GM18907 (cell line): ENCODE measurements at regions not wholly inside any gene's neighbourhood (a gene's known extent, or its start where the extent isn't known, plus 50 kb on each side); places are given as distances from the start of the nearest gene placed in this dataset.

Experiments
- ATAC-seq: cut with Tn5 transposase; IDR thresholded peaks from one replicate; pipeline ENCODE4 v1.9.1; 2021; ENCODE audit warnings: mild to moderate bottlenecking, moderate library complexity; ENCODE audit not compliant: unreplicated experiment

GRCh38 chr12:84689638-84690037, 223.0 kb downstream of the SLC6A15 start:
- ATAC-seq = no peak

- no peak for ATAC-seq
These were observed 227.2 kb downstream of the SLC6A15 start for GRCh38 chr12:84685379-84685778.

- ATAC-seq = no peak
These were observed 235.8 kb downstream of the SLC6A15 start for GRCh38 chr12:84676787-84677186.

GRCh38 chr12:84661786-84662185, 250.8 kb downstream of the SLC6A15 start:
- ATAC-seq = no peak

GRCh38 chr12:84660139-84660538, 252.5 kb downstream of the SLC6A15 start:
- ATAC-seq = no peak

- no peak for ATAC-seq
These were observed 253.7 kb downstream of the SLC6A15 start for GRCh38 chr12:84658877-84659276.

DNA sequence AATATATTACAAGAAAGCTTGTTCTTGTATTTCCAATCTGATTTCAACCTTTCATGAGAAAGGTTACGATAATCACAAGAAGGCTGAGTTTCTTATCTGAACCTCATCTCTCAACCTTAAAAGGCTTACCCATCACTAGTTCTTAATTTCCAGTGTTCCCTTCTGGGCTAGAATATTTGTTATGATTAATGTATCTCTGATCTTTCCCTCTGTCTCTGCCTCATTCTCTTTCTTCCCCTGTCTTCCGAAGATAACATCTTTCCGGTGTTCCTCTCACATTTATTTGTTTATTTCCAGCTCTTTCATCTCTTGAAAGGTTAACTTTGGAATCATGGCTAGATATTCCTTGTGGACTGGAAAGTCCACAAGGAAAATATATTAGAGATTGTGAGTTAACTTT, 255.9 kb downstream of the SLC6A15 start:
- no peak for ATAC-seq

DNA sequence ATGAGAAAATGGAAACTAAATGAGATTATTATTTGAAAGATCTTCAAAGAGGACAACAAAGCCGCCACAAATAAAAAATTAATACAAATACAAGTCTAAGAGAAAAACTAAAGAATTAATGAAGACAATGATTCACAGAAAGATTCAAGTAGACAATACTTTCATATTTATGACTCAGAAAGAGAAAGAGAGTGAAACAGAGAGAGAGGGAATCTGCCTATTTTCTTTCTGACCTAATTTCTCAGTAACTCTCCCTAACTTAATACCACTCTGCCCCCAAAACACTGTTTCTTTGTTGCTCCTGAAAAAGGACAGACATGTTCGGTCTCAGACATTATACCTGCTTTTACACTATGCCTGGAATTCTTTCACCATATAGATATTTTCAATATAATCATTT, 259.1 kb downstream of the SLC6A15 start:
- no peak for ATAC-seq

- ATAC-seq = no peak
These were observed 264.2 kb downstream of the SLC6A15 start for GRCh38 chr12:84648425-84648824.

- no peak for ATAC-seq
These were observed 267.7 kb downstream of the SLC6A15 start for GRCh38 chr12:84644908-84645307.

DNA sequence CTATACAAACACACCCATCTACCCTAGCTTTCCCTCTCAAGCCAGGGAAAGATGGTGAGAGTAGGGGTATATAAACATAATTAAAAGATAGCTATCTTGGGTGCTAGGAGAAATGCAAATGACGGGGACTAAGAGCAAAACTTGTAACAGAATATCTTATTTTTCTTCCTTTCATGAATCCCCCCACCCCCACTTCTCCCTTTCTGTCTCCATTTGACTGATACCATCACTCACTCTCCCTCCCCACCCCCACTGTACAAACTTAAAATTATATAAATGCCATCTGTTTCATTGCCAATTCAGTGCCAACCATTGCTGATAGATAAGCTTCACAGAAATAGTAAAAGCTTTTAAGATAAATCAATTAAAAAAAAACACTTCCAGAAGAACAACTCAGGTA, 268.6 kb downstream of the SLC6A15 start:
- ATAC-seq = no peak

GRCh38 chr12:84641940-84642545, 270.6 kb downstream of the SLC6A15 start:
- ATAC-seq = no peak

DNA sequence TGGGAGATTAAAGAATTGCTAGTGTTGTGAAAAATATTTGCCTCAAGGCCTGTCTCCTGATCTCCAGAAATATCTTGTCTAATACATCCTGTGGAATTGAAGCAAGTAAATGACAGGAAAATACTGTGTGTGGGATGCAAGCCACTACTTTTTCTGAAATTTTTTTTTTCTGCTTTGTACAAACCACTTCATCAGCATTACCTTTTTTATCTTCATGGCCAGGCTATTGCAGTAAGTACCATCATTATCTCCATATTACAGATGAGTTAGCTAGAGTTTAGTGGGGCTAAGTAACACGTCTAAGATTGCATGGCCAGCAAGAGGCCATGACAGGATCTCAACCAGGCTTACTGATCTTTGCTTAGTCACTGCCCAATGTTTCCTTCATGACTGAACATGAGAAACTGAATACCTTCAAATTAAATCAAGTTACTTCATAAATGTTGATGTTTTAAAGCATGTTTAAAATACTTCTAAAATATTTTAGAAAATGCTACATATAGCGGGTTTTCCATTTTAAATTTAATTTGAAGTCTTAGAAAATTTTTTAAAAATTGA, 273.7 kb downstream of the SLC6A15 start:
- no peak for ATAC-seq

- no peak for ATAC-seq
These were observed 274.7 kb downstream of the SLC6A15 start for GRCh38 chr12:84637926-84638325.

- ATAC-seq = no peak
These were observed 275.8 kb downstream of the SLC6A15 start for GRCh38 chr12:84636801-84637290.

GRCh38 chr12:84634526-84634925, 278.1 kb downstream of the SLC6A15 start:
- ATAC-seq = no peak

DNA sequence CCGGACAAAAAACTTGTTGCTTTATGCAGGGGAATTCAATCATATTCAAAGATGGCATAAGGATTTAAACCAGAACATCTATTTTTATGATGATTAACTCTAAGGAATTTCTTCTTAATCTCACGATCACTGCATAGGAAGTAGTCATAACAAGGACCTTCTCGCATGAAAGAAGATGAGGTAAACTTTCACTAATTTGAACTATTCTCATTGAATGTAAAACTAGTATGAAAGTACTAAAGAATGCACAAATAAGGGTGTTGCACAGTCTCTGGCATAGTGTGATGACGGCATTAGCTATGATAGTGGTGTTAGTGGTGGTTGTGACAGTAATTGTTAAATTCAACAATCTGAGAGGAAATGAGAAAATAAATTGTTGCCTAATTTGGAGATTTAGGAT, 280.0 kb downstream of the SLC6A15 start:
- no peak for ATAC-seq

- ATAC-seq = no peak
These were observed 281.6 kb downstream of the SLC6A15 start for GRCh38 chr12:84631020-84631419.

- ATAC-seq = no peak
These were observed 285.0 kb downstream of the SLC6A15 start for GRCh38 chr12:84627593-84627992.

DNA sequence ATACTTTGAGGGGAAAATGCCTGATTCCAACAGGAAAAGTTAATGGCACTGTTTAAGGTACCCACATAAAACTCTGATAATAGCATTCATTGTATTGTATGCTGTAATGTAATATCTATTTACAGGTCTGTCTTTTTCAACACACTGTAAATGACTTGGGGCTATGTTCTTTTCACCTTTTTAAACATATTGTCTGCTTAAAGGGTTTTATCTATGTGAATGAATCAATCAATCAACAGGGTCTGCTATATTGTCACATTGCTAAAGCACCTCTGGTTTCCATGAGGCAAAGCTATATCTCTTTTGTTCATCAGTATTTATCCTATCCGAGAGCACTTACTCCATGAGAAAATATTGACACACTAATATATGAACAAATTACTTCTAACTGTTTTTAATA, 288.0 kb downstream of the SLC6A15 start:
- no peak for ATAC-seq

DNA sequence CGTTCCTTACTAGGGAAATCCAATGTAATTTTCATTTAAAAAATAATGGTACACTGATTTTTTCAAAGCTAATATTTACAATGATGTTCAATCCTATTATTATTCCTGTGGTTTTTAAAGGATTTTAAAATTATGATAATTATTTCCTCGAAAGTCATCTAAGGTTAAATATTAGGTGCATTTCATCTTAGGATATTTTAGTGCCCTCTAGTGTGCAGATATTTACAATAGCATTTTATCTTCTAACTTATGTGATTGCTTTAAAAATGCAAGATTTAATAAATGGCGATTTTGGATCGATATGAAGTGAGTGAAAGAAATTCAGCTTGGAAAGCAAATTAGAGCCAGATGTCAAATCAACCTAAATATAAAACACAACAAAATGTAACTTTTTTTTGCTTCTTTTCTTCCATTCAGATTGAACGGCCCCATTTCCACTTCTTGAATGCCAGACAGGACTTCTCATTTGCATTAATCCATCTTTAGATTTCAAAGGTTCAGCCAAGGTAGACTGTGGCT, 293.5 kb downstream of the SLC6A15 start:
- no peak for ATAC-seq

GRCh38 chr12:84607170-84607819, 305.3 kb downstream of the SLC6A15 start:
- ATAC-seq = no peak
